ENCODE measurements at regions not wholly inside any gene's neighbourhood (a gene's known extent, or its start where the extent isn't known, plus 50 kb on each side); places are given as distances from the start of the nearest gene placed in this dataset.

- Histone ChIP-seq H3K4me3 (ENCODE audit: low read depth, low read length) (no peak overlapping the region), H3K27me3 (ENCODE audit: control insufficient read depth, insufficient read depth, low read length) (no peaks in the 10 kb centered on the region), H3K36me3 (ENCODE audit: control insufficient read depth, insufficient read depth, low read length) (no peaks in the 10 kb centered on the region)
- DNase-seq (ENCODE audit: low read depth) (no peak), FAIRE-seq (no peak)
- TF ChIP-seq CTCF (IDR thresholded peaks at IDR 0.05; ENCODE audit: insufficient read depth, low read length, severe bottlenecking) = no peak
Measured at GRCh38 chr3:74542441-74542840, 72.0 kb downstream of the CNTN3 start.

GRCh38 chr3:74539876-74540275 lies 74.6 kb downstream of the CNTN3 start:
- FAIRE-seq (no peak), DNase-seq (ENCODE audit: low read depth) (no peak)
- H3K4me3 ChIP-seq (ENCODE audit: low read depth, low read length) = no peak overlapping the region
- no peak for TF ChIP-seq CTCF (IDR thresholded peaks at IDR 0.05; ENCODE audit: insufficient read depth, low read length, severe bottlenecking)
- no peaks in the 10 kb centered on the region for H3K36me3 ChIP-seq (ENCODE audit: control insufficient read depth, insufficient read depth, low read length)
- H3K27me3 ChIP-seq (ENCODE audit: control insufficient read depth, insufficient read depth, low read length) = no peaks in the 10 kb centered on the region

- H3K36me3 ChIP-seq (ENCODE audit: control insufficient read depth, insufficient read depth, low read length) = no peaks in the 10 kb centered on the region
- no peak overlapping the region for H3K4me3 ChIP-seq (ENCODE audit: low read depth, low read length)
- no peaks in the 10 kb centered on the region for H3K27me3 ChIP-seq (ENCODE audit: control insufficient read depth, insufficient read depth, low read length)
- DNase-seq (ENCODE audit: low read depth) (no peak), FAIRE-seq (no peak)
- no peak for TF ChIP-seq CTCF (IDR thresholded peaks at IDR 0.05; ENCODE audit: insufficient read depth, low read length, severe bottlenecking)
Measured at GRCh38 chr3:74538669-74539068, 75.8 kb downstream of the CNTN3 start.

DNA sequence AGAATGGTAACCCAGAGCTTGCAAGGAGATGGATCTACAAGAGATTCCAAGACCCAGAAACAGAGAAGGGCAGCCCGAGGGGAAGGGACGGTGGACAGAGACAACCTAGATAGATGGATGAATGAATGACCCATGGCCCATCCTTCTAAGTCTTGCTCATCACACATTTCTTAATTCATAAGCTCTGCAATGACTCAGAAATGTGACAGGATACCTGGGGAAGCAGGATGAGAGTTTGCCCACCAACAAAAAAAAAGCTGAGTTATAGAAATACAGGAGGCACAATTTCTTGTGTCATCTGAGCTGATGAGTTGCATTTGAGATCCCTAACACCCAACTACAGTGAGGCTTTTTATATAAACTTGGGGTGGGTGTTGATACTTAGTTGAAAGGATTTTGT lies 76.6 kb downstream of the CNTN3 start:
- Histone ChIP-seq H3K27me3 (ENCODE audit: control insufficient read depth, insufficient read depth, low read length) (no peaks in the 10 kb centered on the region), H3K4me3 (ENCODE audit: low read depth, low read length) (no peak overlapping the region), H3K36me3 (ENCODE audit: control insufficient read depth, insufficient read depth, low read length) (no peaks in the 10 kb centered on the region)
- no peak for TF ChIP-seq CTCF (IDR thresholded peaks at IDR 0.05; ENCODE audit: insufficient read depth, low read length, severe bottlenecking)
- FAIRE-seq (no peak), DNase-seq (ENCODE audit: low read depth) (no peak)

GRCh38 chr3:74537164-74537563 lies 77.3 kb downstream of the CNTN3 start:
- Histone ChIP-seq H3K4me3 (ENCODE audit: low read depth, low read length) (no peak overlapping the region), H3K27me3 (ENCODE audit: control insufficient read depth, insufficient read depth, low read length) (no peaks in the 10 kb centered on the region), H3K36me3 (ENCODE audit: control insufficient read depth, insufficient read depth, low read length) (no peaks in the 10 kb centered on the region)
- no peak for TF ChIP-seq CTCF (IDR thresholded peaks at IDR 0.05; ENCODE audit: insufficient read depth, low read length, severe bottlenecking)
- DNase-seq (ENCODE audit: low read depth) (no peak), FAIRE-seq (no peak)

- FAIRE-seq = no peak
- Histone ChIP-seq H3K27me3 (ENCODE audit: control insufficient read depth, insufficient read depth, low read length) (no peaks in the 10 kb centered on the region), H3K4me3 (ENCODE audit: low read depth, low read length) (no peak overlapping the region), H3K36me3 (ENCODE audit: control insufficient read depth, insufficient read depth, low read length) (no peaks in the 10 kb centered on the region)
- no peak for TF ChIP-seq CTCF (IDR thresholded peaks at IDR 0.05; ENCODE audit: insufficient read depth, low read length, severe bottlenecking)
- DNase-seq (ENCODE audit: low read depth) = peak; percentile 78
Measured at GRCh38 chr3:74535281-74535680, 79.2 kb downstream of the CNTN3 start.
